Effector CD4-positive, alpha-beta T cell (primary cell): ENCODE measurements at regions not wholly inside any gene's neighbourhood (a gene's known extent, or its start where the extent isn't known, plus 50 kb on each side); places are given as distances from the start of the nearest gene placed in this dataset.
"Not testable (repeated sequence)": the region's sequence is repeated elsewhere in the genome, so short reads cannot be mapped to it uniquely, and the experiment has no call there.

Source experiments
- DNase-seq: peaks from one replicate; pipeline ENCODE4 v3.0.0-alpha.2; 2020

DNA sequence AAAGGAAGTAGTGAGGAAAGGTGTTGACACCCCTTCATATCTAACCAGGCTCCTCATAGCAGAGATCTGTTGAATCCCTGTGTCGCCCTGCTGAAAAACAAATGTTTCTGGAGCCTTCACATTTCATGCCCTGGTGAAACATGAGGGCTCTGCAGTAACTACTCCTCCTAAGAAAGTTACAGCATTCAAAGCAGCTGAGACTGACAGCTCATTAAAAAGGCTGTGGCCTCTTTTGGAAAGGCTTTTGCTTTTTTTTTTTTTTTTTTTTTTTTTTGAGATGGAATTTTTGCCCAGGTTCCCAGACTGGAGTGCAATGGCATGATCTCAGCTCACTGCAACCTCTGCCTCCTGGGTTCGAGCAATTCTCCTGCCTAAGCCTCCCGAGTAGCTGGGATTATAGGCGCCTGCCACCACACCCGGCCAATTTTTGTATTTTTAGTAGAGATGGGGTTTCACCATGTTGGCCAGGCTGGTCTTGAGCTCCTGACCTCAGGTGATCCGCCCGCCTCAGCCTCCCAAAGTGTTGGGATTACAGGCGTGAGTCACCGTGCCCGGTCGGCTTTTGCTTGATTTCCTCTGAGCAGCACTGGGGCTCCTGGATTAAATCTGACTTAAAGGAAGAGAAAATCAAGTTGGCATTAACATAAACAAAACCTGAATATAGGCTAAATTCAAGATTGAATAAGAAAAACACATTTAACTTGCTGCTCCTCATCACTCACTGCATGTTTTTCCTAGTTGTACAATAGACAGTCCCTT is 112.9 kb downstream of the PCSK1 start:
- not testable (repeated sequence) for DNase-seq

DNA sequence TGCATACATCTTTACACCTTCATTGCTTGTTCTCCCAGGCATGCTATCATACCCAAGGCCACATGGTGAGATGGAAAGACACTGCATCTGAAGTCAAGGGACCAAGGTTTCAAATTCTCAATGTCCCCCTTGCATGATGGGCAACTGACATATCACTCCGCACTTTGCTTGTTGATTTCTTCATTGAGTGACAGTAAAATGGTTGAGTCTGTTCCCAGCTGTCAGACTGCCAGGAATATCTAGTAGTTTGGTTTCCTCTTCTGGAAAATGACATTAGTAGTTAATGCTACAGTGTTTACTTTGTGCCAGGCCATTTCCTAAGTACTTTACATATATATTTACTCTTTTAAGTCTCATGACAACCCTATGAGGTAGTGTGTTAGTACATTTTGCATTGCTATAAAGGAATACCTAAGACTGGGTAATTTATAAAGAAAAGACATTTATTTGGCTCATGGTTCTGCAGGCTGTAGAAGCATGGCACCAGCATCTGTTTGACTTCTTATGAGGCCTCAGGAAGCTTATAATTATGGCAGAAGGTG is 114.4 kb downstream of the PCSK1 start:
- no peak for DNase-seq

DNA sequence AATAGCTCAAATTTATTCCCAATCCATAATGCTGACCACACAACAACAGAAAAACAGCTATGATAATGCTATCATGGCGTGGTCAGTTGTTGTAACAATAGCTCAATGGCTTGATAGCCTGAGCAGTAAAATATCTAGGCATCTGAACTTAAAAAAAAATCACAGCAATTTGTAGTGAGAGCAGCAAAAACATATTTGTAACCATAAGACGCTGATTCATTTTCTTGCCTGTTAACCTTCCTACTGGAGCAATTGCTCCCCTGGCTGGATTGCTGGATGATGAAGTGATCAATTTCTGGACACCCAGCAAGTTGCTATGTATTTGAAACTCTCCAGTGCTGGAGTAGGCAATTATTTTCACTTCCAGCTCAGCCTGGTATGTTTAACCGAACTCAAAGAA is 115.1 kb downstream of the PCSK1 start:
- no peak for DNase-seq

DNA sequence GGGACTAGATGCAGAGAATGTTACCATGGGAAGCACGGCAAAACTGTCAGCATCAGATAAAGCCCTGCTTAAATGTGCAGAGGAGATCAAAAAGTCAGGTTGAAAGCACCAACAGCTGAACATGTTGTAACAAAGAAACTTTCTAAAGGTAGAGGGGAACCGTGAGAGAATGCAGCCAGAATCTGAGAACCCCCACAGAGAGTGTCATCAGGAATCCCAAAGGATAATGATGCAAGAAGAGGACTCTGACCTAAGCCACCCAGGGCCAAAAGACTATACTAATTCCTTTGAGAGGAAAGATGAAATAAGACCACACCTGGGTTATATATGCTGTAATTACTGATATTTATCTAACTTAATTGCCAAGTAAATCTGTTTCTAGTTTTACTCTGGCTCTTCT is 116.6 kb downstream of the PCSK1 start:
- DNase-seq: no peak

DNA sequence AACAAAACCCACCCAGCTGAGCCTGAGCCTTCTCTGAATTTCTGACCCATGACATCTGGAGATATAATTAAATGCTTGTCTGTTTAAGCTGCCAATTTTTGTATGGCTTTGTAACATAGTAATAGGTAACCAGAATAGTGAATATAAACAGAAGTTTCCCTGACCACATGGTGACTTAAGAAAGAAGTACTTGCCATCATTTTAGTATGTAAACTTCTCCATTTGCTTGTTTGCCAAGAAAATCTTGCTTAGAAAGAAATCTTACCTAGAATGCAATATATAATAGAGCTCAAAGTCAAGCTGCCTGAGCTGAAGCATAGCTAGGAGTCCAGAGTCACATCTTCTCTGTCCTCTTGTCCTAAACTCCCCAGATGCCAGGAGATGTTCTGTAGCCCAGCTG is 117.0 kb downstream of the PCSK1 start:
- DNase-seq: no peak

DNA sequence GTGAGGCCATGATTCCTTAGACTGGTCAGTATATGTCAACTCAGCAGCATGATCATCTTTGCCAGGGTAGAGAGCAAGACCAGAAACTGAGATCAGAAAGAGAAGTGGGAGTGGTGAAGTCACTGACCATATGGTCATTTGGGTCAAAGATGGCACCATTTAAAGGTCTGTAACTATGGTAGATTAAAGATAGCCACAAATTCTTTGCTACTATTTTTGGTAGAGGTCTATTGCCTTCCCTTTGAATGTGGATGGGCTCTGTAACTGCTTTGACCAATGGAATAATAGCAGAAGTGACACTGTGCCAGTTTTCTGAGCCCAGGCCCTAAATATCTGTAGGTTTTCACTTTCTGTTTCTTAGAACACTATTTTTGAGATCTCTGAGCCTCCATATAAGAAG is 117.6 kb downstream of the PCSK1 start:
- DNase-seq: no peak

DNA sequence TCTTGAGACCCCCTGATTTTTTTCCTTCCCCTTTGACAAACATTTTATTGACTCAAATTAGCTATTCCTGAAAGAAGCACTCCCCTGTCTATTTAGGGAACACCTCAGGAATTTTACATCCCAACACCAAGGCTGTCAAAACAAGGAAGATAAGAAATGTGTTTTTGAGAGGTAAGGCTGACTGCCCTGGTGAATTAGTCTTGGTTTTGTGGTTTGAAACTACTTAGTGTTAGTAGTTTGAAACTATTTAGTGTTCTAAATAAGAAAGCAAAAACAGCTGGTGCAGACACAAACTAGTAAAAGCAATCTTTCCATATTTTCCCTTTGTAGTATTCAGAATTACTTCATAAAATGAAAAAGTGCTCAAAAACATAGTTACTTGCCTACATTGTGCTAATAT is 120.7 kb downstream of the PCSK1 start:
- no peak for DNase-seq

DNA sequence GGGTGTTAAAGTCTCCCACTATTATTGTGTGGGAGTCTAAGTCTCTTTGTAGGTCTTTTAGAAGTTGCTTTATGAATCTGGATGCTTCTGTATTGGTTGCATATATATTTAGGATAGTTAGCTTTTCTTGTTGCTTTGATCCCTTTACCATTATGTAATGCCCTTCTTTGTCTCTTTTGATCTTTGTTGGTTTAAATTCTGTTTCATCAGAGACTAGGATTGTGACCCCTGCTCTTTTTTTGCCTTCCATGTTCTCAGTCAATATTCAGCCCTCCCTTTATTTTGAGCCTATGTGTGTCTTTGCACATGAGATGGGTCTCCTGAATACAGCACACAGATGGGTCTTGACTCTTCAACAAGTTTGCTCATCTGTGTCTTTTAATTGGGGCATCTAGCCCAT is 126.0 kb downstream of the PCSK1 start:
- DNase-seq: not testable (repeated sequence)

DNA sequence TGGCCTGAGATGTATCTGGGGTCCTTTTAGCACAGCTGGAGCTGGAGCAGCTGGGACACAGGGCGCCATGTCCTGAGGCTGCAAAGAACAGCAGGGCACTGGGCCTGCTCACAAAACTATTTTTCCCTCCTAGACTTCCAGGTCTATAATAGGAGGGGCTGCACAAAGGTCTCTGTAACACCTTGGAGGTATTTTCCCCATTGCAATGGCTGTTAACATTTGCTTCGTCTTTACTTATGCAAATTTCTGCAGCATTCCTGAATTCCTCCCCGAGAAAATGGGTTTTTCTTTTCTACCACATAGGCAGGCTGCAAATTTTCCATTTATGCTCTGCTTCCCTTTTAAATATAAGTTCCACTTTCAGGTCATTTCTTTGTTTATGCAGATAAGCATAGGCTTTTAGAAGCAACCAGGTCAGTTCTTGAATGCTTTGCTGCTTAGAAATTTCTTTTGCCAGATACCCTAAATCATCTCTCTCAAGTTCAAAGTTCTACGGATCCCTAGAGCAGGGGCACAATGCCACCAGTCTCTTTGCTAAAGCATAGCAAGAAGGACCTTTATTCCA is 130.8 kb downstream of the PCSK1 start:
- DNase-seq: no peak

DNA sequence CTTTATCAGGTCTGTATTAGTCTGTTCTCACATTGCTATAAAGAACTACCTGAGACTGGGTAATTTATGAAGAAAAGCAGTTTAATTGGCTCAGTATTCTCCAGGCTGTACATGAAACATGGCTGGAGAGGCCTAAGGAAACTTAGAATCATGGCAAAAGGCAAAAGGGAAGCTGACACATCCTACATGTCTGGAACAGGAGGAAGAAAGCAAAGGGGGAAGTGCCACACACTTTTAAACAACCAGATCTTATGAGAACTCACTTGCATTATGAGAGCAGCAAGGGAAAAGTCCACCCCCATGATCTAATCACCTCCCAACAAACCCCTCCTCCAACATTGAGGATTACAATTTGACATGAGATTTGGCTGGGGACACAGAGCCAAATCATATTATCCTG is 132.1 kb downstream of the PCSK1 start:
- DNase-seq: no peak

DNA sequence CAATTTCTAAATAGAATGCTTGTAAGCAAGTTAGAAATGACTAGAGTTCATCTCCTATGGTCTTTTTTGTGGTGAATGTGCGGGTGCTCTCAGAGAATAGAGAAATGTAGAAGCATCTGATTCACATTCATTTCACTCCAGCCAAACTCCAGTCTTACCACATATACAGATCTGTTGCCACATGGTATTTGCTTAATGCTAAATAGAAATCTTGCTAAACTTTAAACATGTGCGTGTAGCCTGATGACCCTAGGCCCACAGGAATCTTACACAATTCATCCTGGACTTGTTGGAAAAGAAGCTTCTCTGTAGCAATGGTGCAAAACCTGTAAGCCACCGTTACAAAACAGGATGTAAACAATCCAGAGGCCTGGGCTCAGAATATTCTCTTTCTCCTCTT is 135.2 kb downstream of the PCSK1 start:
- no peak for DNase-seq

DNA sequence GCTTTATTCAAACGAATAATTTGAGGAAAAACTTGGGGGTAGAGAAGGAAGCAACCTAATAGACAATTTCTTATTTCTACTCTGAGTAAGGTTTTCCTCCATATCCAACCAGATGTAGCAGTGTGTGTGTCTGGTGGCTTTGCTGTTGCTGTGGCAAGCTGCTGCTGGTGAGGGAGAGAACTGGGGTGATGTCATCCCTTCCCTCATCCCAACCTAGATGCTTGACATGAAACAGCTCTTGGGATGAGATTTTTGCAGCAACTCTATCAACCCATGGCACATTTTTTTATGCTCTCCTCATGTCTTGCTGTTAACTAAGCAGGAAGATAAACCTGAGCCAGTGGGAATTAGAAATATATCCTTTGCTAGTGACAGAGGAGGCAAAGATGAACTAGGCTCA is 135.8 kb downstream of the PCSK1 start:
- DNase-seq: no peak

DNA sequence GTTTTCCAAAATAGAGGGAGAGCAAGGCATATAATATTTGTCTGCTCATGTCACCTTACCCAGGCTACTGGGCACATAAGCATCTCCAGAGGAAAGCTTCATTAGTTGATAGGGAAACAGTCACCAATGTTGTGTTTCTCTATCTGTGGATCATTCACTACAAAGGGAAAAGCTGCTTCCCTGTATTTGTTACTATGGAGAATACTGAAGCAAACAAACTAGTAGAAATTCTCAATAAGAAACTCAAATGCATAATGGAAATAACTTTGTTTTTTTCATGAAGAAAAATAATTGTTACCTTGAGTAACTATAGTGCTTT is 138.2 kb downstream of the PCSK1 start:
- no peak for DNase-seq

DNA sequence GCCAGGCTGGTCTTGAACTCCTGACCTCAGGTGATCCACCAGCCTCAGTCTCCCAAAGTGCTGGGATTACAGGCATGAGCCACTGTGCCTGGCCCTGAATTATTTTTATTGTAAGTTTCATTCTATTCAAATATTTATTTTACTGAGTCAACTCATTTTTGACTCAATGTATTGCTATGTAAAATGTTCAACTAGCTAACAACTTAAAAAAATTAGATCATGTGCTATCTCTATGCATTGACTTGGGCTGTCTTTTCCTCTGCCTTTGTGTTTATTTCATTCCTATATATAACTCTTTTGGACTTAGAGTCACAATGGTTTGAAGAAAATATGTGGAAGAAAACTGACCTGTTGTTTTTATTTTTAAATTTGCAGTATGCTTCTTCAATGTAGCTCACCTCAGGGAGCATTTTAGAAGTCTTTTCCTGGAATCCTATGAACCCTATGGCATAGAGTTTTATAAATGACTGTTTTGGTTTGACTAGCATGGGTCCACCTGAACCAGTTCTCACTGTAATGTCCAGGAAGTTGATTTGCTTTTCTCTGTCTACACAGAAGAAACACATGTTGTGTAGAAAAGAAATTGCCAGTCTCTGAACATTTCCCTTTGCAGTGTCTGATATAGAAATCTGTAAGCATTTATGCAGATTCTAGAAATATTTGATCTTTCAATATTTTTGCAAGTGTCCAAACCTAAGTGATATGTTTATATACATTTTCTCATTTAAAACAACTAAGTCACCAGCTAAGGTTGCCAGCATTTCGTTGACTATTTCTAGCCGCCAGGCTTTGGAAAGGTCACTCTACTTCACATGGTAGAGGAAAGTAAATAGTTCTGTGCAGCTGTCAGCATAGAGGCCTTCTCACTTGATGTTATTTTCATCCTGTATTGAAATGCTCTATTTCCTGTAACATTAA is 138.8 kb downstream of the PCSK1 start:
- no peak for DNase-seq

DNA sequence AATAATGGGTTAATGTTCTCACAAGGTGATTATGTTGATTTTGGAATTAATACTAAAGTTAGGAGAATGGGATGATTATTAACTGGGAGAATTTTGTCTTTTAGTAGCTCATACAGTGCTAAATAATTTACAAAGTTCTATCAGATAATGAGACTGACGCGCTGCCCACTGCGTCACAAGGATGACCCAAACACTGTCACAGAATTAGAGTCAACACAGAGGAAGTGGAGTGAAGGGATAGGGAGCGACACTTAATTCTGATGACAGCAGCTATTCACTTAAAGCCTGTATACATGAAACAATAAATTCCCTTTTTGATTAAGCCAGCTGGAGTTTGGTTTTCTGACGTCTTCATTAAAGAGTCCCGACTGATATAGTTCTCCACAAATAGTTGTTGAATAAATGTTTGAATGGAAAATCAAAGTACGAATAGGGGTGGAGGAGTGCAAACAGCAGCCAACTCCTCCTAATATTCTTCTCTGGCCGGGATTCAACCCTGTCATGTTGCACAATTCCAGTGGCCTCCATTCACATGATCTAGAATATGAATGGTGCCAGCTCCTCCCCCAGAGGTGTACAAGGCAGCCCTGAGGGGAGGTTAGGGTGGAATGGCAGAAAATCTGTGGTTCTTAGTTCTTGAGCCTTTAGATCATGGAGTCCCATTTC is 140.3 kb downstream of the PCSK1 start:
- DNase-seq: no peak

DNA sequence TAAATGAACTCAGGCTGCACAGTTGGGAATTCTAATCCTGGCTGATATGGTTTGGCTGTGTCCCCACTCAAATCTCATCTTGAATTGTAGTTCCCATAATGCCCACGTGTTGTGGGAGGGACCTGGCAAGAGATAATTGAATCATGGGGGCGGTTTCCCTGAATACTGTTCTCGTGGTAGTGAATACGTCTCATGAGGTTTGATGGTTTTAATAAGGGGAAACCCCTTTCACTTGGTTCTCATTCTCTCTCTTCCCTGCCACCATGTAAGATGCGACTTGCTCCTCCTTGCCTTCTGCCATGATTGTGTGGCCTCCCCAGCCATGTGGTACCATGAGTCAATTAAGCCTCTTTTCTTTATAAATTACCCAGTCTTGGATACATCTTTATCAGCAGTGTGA is 143.8 kb downstream of the PCSK1 start:
- DNase-seq: not testable (repeated sequence)

DNA sequence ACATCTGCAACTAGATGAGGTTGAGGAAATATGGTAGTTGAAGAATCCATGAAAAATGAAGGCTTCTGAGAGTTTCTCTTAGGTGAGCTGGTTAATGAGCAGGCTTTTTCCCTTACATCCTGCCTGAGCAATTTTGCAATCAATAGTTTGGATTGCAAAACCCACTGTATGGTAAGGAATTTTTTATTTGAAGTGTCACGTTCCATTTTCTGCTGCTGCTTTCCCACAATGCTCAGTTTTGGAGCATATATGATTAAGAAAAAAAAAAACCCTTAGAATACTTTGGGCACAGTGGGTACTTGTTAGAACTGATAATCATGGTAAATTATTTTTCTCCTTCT is 144.2 kb downstream of the PCSK1 start:
- no peak for DNase-seq

DNA sequence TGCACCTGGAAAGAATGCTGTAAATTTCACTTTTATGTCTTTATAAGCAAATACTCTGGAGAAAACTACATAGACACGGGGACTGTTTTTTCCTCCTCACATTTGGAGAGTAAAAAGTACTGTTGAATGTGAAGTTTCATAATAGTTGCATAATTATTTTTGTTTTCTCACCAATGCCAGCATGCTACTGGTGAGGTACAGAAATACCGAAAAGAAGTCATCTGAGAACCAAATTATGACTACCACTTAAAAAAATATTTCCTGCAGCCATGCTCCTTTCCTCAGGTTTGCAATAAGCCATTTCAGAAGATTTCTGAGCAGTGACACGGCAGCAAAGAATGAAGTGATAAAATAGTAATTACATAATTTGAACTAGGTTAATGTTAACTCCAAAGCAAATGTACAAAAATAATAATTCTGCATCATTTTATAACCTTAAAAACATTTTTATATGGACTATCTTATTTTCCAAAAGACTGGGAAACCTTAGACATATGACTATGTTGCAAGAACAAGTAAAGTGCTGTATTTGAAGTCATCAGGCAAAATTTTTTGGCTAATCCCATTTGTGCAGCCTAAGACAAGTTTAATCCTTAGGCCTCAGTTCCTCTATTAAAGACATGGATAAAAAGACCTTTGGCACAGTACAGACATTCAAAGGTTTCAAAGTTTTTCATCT is 144.7 kb downstream of the PCSK1 start:
- no peak for DNase-seq

DNA sequence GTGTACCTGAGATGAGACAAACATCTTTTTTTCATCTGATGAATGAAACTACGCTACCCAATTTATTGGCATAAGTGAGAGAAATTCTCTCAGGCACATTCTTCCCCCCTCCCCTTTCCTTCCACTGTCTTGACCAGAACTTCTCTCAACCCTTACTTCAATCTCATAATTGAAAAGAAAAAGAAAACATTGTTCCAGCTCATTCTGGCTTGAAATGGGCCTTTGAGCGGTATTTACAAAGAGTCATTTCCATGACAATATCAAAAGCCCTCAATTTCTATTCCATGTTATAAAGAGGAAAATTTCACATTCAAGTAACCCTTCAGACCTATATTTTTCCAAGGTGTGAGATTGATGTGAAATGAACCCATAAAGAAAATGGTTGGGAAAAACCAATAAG is 145.9 kb downstream of the PCSK1 start:
- no peak for DNase-seq

DNA sequence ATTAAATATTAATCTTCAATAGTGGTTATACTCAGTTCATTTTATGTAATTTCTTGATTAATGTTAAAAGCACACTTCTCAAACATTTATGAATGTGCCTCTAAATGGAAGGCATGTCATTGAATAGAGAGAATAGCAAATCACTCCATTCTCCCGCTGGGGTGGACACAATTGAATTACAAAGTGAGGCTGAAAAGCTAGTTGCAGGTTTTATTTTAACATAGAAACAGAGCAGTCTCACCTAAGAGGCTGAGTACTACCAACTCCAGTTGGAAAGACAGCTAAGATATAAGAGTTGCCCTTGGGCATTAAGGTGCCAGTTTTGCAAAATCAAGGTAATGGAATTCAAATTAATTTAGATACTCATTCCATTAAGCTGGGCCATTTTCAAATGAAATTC is 147.2 kb downstream of the PCSK1 start:
- DNase-seq: no peak

DNA sequence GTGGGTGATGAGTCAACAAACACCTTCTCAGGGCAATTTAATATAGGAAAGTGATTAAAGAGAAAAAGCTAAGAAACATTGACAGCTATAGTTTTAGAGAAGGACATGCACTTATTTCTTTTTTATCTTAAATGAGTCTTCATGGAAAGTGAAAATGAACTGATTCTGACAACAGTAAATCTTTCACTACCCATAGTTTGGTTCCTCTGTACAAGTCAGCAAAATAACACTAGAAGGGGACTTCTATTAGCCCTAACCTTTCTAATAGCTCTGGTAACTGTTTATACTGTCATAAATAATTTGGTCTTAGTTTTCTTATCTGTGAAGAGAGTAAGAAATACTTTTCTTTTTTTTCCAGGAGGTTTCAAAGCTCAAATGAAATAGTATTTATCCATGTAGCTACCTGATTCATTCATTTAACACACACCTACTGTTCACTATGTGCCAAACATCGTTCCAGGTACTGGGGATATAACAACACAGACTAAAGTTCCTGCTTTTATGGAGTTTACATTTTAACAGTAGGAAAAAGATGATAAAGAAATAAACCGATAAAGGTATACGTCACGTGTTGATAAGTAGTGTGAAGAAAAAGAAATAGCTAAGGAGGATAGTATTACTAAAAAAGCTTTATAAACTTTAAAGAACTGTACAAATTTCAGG is 148.2 kb downstream of the PCSK1 start:
- DNase-seq: no peak

DNA sequence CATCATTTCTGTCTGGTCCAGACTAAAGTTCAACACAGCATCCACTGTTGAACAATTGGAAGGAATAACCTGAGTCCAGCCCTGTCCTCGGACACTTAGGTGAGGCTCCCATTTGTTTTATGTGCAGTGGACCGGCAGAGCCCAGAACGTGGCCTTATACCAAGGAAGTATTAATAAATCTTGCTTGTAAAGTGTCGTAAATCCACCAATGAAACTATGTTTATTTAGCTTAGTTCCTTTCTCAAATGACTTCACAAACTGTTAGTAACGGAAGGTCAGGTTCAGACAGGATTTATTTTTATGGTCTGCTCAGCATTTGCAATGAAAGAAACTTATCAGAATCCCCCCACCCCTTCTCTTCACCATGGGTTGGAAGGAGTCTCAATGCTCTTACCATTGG is 149.5 kb downstream of the PCSK1 start:
- no peak for DNase-seq
